ENCODE measurements at regions not wholly inside any gene's neighbourhood (a gene's known extent, or its start where the extent isn't known, plus 50 kb on each side); places are given as distances from the start of the nearest gene placed in this dataset.

- Mint-ChIP-seq H3K27me3 (peaks cover 2% of the 10 kb centered on the region), H3K9me3 (no peaks in the 10 kb centered on the region)
- H3K4me3 ChIP-seq (ENCODE audit: low read depth, low read length) = no peak overlapping the region
Measured at GRCh38 chr20:62534526-62535221, 58.9 kb upstream of the GATA5 start.

DNA sequence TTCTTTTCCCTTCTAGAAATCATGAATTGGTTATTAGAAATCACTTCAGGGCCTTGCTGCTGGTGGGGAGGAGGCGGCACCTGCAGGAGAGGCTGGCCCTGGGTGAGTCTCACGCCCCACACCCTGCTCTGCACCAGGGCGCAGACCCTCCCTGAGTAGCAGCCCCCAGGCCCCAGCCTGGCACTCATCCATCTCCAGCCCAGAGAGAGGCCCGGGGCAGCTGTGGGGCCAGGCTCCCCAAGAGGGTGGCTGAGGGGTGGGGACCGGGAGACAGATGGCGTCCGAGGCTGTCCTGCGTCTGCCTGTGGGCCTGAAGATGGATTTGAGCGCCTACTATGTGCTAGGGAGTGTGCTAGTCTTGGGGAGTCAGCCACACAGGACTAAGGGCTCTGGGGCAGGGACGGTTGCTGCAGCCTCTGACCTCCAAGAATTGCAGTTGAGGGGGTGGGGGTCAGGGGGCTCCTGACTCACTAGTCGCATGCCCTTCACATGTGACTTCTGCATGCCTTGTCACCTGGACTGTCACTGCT lies 59.6 kb upstream of the GATA5 start:
- DNase-seq (no peak), ATAC-seq (ENCODE audit: low read depth in 2 of 2) (no peak)
- Histone ChIP-seq H3K27ac (ENCODE audit: insufficient read depth, low read length, poor library complexity, severe bottlenecking) (no peak overlapping the region), H3K27me3 (ENCODE audit: control insufficient read depth, insufficient read depth, low read length) (no peaks in the 10 kb centered on the region), H3K36me3 (ENCODE audit: control insufficient read depth, insufficient read depth, low read length) (no peaks in the 10 kb centered on the region), H3K4me3 (ENCODE audit: low read depth, low read length) (no peak overlapping the region), H3K4me1 (ENCODE audit: control insufficient read depth, insufficient read depth, low read length, poor library complexity, severe bottlenecking) (no peaks in the 10 kb centered on the region), H3K9me3 (ENCODE audit: control insufficient read depth in 2 of 2, low read length in 2 of 2) (no peaks in the 10 kb centered on the region)
- Mint-ChIP-seq H3K27me3 (no peaks in the 10 kb centered on the region), H3K27ac (no peak overlapping the region), H3K36me3 (no peaks in the 10 kb centered on the region), H3K9me3 (no peaks in the 10 kb centered on the region), H3K4me3 (no peak overlapping the region), H3K4me1 (no peaks in the 10 kb centered on the region)

More at GRCh38 chr20:62534526-62535221, 58.9 kb upstream of the GATA5 start:
- H3K27me3 ChIP-seq (ENCODE audit: control insufficient read depth, insufficient read depth, low read length) = no peaks in the 10 kb centered on the region
- no peaks in the 10 kb centered on the region for H3K4me1 Mint-ChIP-seq
- H3K4me1 ChIP-seq (ENCODE audit: control insufficient read depth, insufficient read depth, low read length, poor library complexity, severe bottlenecking) = no peaks in the 10 kb centered on the region
- ATAC-seq (ENCODE audit: low read depth in 2 of 2) (no peak), DNase-seq (no peak)
- no peak overlapping the region for H3K27ac ChIP-seq (ENCODE audit: insufficient read depth, low read length, poor library complexity, severe bottlenecking)
- H3K36me3 ChIP-seq (ENCODE audit: control insufficient read depth, insufficient read depth, low read length) = no peaks in the 10 kb centered on the region
- no peaks in the 10 kb centered on the region for H3K36me3 Mint-ChIP-seq
- H3K27ac Mint-ChIP-seq = no peak overlapping the region
- H3K4me3 Mint-ChIP-seq = no peak overlapping the region
- H3K9me3 ChIP-seq (ENCODE audit: control insufficient read depth in 2 of 2, low read length in 2 of 2) = no peaks in the 10 kb centered on the region

DNA sequence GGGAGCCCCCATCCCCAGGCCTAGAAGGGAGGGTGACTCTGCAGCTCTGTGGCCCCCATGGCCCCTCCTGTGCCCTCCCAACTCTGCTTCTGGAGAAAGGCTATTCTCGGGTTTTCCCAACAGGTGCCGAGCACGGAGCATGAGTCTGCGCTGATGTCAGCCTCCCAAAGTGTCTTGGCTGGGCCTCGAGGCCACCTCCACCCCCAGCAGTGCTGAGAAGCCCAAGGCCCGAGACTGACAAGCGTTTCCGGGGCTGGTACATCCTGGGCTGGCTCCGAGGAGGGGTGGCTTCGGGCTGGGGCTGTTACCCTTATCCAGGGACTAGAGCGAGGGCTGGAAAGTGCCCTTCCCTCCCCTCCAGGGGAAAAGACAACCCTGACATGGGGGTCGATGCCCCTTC lies 60.2 kb upstream of the GATA5 start:
- Mint-ChIP-seq H3K4me1 (no peaks in the 10 kb centered on the region), H3K4me3 (no peak overlapping the region), H3K36me3 (no peaks in the 10 kb centered on the region), H3K27me3 (no peaks in the 10 kb centered on the region), H3K9me3 (no peaks in the 10 kb centered on the region), H3K27ac (no peak overlapping the region)
- no peak for DNase-seq
- no peaks in the 10 kb centered on the region for H3K4me1 ChIP-seq (ENCODE audit: control insufficient read depth, insufficient read depth, low read length, poor library complexity, severe bottlenecking)
- H3K27ac ChIP-seq (ENCODE audit: insufficient read depth, low read length, poor library complexity, severe bottlenecking) = no peak overlapping the region
- H3K36me3 ChIP-seq (ENCODE audit: control insufficient read depth, insufficient read depth, low read length) = no peaks in the 10 kb centered on the region
- no peaks in the 10 kb centered on the region for H3K9me3 ChIP-seq (ENCODE audit: control insufficient read depth in 2 of 2, low read length in 2 of 2)
- H3K27me3 ChIP-seq (ENCODE audit: control insufficient read depth, insufficient read depth, low read length) = no peaks in the 10 kb centered on the region
- ATAC-seq (ENCODE audit: low read depth in 2 of 2) = no peak
- H3K4me3 ChIP-seq (ENCODE audit: low read depth, low read length) = no peak overlapping the region

- Histone ChIP-seq H3K4me1 (ENCODE audit: control insufficient read depth, insufficient read depth, low read length, poor library complexity, severe bottlenecking) (no peaks in the 10 kb centered on the region), H3K4me3 (ENCODE audit: low read depth, low read length) (no peak overlapping the region), H3K27me3 (ENCODE audit: control insufficient read depth, insufficient read depth, low read length) (no peaks in the 10 kb centered on the region), H3K9me3 (ENCODE audit: control insufficient read depth in 2 of 2, low read length in 2 of 2) (no peaks in the 10 kb centered on the region), H3K36me3 (ENCODE audit: control insufficient read depth, insufficient read depth, low read length) (no peaks in the 10 kb centered on the region), H3K27ac (ENCODE audit: insufficient read depth, low read length, poor library complexity, severe bottlenecking) (no peak overlapping the region)
- no peak overlapping the region for H3K27ac Mint-ChIP-seq
- no peak for ATAC-seq (ENCODE audit: low read depth in 2 of 2)
- no peaks in the 10 kb centered on the region for H3K27me3 Mint-ChIP-seq
- H3K9me3 Mint-ChIP-seq = no peaks in the 10 kb centered on the region
- no peaks in the 10 kb centered on the region for H3K4me1 Mint-ChIP-seq
- H3K36me3 Mint-ChIP-seq = no peaks in the 10 kb centered on the region
- H3K4me3 Mint-ChIP-seq = no peak overlapping the region
- no peak for DNase-seq
Measured at GRCh38 chr20:62536871-62537401, 61.1 kb upstream of the GATA5 start.

GRCh38 chr20:62537649-62538292 lies 62.0 kb upstream of the GATA5 start:
- Mint-ChIP-seq H3K4me3 (no peak overlapping the region), H3K9me3 (no peaks in the 10 kb centered on the region), H3K27me3 (no peaks in the 10 kb centered on the region), H3K36me3 (no peaks in the 10 kb centered on the region), H3K27ac (peak overlapping the region in 1 of 3 donors; percentile 56), H3K4me1 (no peaks in the 10 kb centered on the region)
- no peak overlapping the region for H3K27ac ChIP-seq (ENCODE audit: insufficient read depth, low read length, poor library complexity, severe bottlenecking)
- ATAC-seq (ENCODE audit: low read depth in 2 of 2) = no peak
- H3K27me3 ChIP-seq (ENCODE audit: control insufficient read depth, insufficient read depth, low read length) = no peaks in the 10 kb centered on the region
- H3K4me3 ChIP-seq (ENCODE audit: low read depth, low read length) = no peak overlapping the region
- no peaks in the 10 kb centered on the region for H3K36me3 ChIP-seq (ENCODE audit: control insufficient read depth, insufficient read depth, low read length)
- no peaks in the 10 kb centered on the region for H3K4me1 ChIP-seq (ENCODE audit: control insufficient read depth, insufficient read depth, low read length, poor library complexity, severe bottlenecking)
- H3K9me3 ChIP-seq (ENCODE audit: control insufficient read depth in 2 of 2, low read length in 2 of 2) = no peaks in the 10 kb centered on the region
- DNase-seq = no peak

GRCh38 chr20:62539198-62540045 lies 63.6 kb upstream of the GATA5 start:
- H3K4me3 ChIP-seq (ENCODE audit: low read depth, low read length) = no peak overlapping the region
- Mint-ChIP-seq H3K27ac (no peak overlapping the region), H3K4me3 (no peak overlapping the region), H3K4me1 (no peaks in the 10 kb centered on the region), H3K36me3 (no peaks in the 10 kb centered on the region), H3K9me3 (no peaks in the 10 kb centered on the region), H3K27me3 (peaks cover 6% of the 10 kb centered on the region)
- H3K27ac ChIP-seq (ENCODE audit: insufficient read depth, low read length, poor library complexity, severe bottlenecking) = no peak overlapping the region
- no peaks in the 10 kb centered on the region for H3K36me3 ChIP-seq (ENCODE audit: control insufficient read depth, insufficient read depth, low read length)
- no peaks in the 10 kb centered on the region for H3K4me1 ChIP-seq (ENCODE audit: control insufficient read depth, insufficient read depth, low read length, poor library complexity, severe bottlenecking)
- H3K27me3 ChIP-seq (ENCODE audit: control insufficient read depth, insufficient read depth, low read length) = no peaks in the 10 kb centered on the region
- H3K9me3 ChIP-seq (ENCODE audit: control insufficient read depth in 2 of 2, low read length in 2 of 2) = no peaks in the 10 kb centered on the region
- ATAC-seq (ENCODE audit: low read depth in 2 of 2) (no peak), DNase-seq (no peak)

DNA sequence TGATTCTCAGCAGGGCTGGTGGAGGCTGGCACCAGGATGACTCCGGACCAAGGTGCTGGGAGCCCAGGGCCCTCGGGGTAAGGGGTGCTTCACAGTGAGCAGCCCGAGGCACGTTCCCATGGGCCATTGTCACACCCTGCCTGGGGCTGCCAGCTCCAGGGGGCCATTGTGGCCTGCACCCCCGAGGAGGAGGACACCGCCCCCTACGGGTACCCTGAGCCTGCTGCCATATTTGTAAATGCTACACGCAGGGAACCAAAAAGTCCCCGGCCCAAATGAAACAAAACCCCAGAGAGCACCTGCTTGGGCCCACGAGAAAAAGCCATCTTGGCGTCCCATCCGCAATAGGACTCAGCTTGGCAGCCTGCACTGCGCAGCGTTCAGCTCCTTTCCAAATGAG lies 64.7 kb upstream of the GATA5 start:
- ATAC-seq (ENCODE audit: low read depth in 2 of 2) = no peak
- H3K27me3 ChIP-seq (ENCODE audit: control insufficient read depth, insufficient read depth, low read length) = no peaks in the 10 kb centered on the region
- H3K4me3 Mint-ChIP-seq = no peak overlapping the region
- no peak overlapping the region for H3K4me3 ChIP-seq (ENCODE audit: low read depth, low read length)
- no peak overlapping the region for H3K27ac Mint-ChIP-seq
- no peaks in the 10 kb centered on the region for H3K9me3 ChIP-seq (ENCODE audit: control insufficient read depth in 2 of 2, low read length in 2 of 2)
- H3K36me3 ChIP-seq (ENCODE audit: control insufficient read depth, insufficient read depth, low read length) = no peaks in the 10 kb centered on the region
- no peaks in the 10 kb centered on the region for H3K36me3 Mint-ChIP-seq
- no peaks in the 10 kb centered on the region for H3K9me3 Mint-ChIP-seq
- H3K4me1 Mint-ChIP-seq = no peaks in the 10 kb centered on the region
- no peak for DNase-seq
- no peak overlapping the region for H3K27ac ChIP-seq (ENCODE audit: insufficient read depth, low read length, poor library complexity, severe bottlenecking)
- no peaks in the 10 kb centered on the region for H3K4me1 ChIP-seq (ENCODE audit: control insufficient read depth, insufficient read depth, low read length, poor library complexity, severe bottlenecking)
- H3K27me3 Mint-ChIP-seq = peaks cover 10% of the 10 kb centered on the region
